A673 (cell line): ENCODE measurements at regions not wholly inside any gene's neighbourhood (a gene's known extent, or its start where the extent isn't known, plus 50 kb on each side); places are given as distances from the start of the nearest gene placed in this dataset.

ENCODE experiments used
- BruUV-seq: library from RNA; stranded (reverse); fragments of 400-500 nt; replicated peaks from 2 replicates; lab custom pipeline; 2021; lab: Mats Ljungman, UMichigan
- CTCF ChIA-PET: fragments of 300-600 bp; sonication (Branson Sonifier 250); formaldehyde crosslinking; loops from one replicate; lab custom pipeline; 2022; ENCODE audit warnings: antibody characterized with exemption; lab: Charles Lee
- POLR2A ChIA-PET: fragments of 300-600 bp; sonication (Branson Sonifier 250); formaldehyde crosslinking; loops from one replicate; lab custom pipeline; 2022; ENCODE audit warnings: antibody characterized with exemption; ENCODE audit not compliant: low non-redundant PET; lab: Charles Lee
- DNase-seq: peaks from one replicate; pipeline ENCODE4 v3.0.0-alpha.2; 2015; ENCODE audit warnings: low spot score
- H3K27ac ChIP-seq: fragments of 200-600 bp; sonication (generic); 2 replicates; pipeline ENCODE4 v1.5.1; 2016; ENCODE audit warnings: mixed run types, low read depth, mild to moderate bottlenecking, mixed read lengths, antibody characterized with exemption, low read length; ENCODE audit not compliant: poor library complexity, severe bottlenecking
- H3K27me3 ChIP-seq: fragments of 200-600 bp; sonication (generic); replicated peaks from 2 replicates; pipeline ENCODE4 v1.6.1; 2017; ENCODE audit warnings: mixed run types, low read depth, mild to moderate bottlenecking, mixed read lengths, antibody characterized with exemption, low read length; ENCODE audit not compliant: insufficient read depth, poor library complexity
- H3K36me3 ChIP-seq: fragments of 200-600 bp; sonication (generic); 2 replicates; pipeline ENCODE4 v1.6.1; 2016; ENCODE audit warnings: mixed run types, mild to moderate bottlenecking, mixed read lengths, antibody characterized with exemption, low read length; ENCODE audit not compliant: insufficient read depth, poor library complexity, severe bottlenecking
- H3K4me1 ChIP-seq: fragments of 200-600 bp; sonication (generic); 2 replicates; pipeline ENCODE4 v1.6.1; 2017; ENCODE audit warnings: mixed run types, mild to moderate bottlenecking, mixed read lengths, antibody characterized with exemption, low read length; ENCODE audit not compliant: insufficient read depth, poor library complexity, severe bottlenecking
- H3K4me3 ChIP-seq: fragments of 200-600 bp; sonication (generic); 2 replicates; pipeline ENCODE4 v1.5.1; 2016; ENCODE audit warnings: low read depth, mixed run types, mild to moderate bottlenecking, mixed read lengths, low read length; ENCODE audit not compliant: poor library complexity, severe bottlenecking
- H3K9me3 ChIP-seq: fragments of 200-600 bp; sonication (generic); 2 replicates; pipeline ENCODE4 v1.6.1; 2016; ENCODE audit warnings: mixed run types, low read depth, mild to moderate bottlenecking, mixed read lengths, antibody characterized with exemption, low read length; ENCODE audit not compliant: poor library complexity, severe bottlenecking
- EZH2 ChIP-seq: fragments of 200-600 bp; sonication (generic); IDR thresholded peaks from 2 replicates; pipeline ENCODE4 v1.6.1; 2017; ENCODE audit warnings: borderline replicate concordance, low read depth, mild to moderate bottlenecking, mixed read lengths, antibody characterized with exemption, low read length; ENCODE audit not compliant: poor library complexity, severe bottlenecking
- intact Hi-C: fragments of 100-400 bp; cut with micrococcal nuclease; formaldehyde crosslinking; loops from one replicate; pipeline ENCODE4 v1.10.0; 2022; ENCODE audit not compliant: unreplicated experiment
- TF ChIP-seq, protein P1 (sequence below): fragments of 300-800, 200-600 bp; sonication (generic); conservative IDR thresholded peaks from 2 replicates; pipeline ENCODE4 v1.5.1; 2017; ENCODE audit warnings: low read depth, mild to moderate bottlenecking, antibody characterized with exemption, low read length, moderate library complexity, mixed read lengths

DNA sequence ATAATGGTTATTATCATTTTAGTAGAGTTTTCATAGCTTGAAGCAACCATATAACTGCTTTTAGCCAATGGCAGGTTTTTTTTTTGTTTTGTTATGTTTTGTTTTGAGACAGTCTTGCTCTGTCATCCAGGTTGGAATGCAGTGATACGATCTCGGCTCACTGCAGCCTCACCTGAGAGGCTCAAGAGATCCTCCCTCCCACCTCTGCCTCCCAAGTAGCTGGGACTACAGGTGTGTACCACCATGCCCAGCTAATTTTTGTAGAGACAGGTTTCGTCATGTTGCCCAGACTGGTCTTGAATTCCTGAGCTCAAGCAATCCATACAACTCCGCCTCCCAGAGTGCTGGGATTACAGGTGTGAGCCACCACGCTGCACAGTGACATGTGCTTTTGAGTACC lies 117.5 kb upstream of the GAREM1 start:
- H3K27ac ChIP-seq = no peak overlapping the region
- H3K9me3 ChIP-seq = no peaks in the 10 kb centered on the region
- H3K27me3 ChIP-seq = no peaks in the 10 kb centered on the region
- no peak for DNase-seq
- CTCF ChIA-PET = no interaction called here
- no peaks in the 10 kb centered on the region for H3K4me1 ChIP-seq
- H3K4me3 ChIP-seq = no peak overlapping the region
- POLR2A ChIA-PET = no interaction called here
- no peak for TF ChIP-seq EZH2
- TF ChIP-seq, protein P1, sequence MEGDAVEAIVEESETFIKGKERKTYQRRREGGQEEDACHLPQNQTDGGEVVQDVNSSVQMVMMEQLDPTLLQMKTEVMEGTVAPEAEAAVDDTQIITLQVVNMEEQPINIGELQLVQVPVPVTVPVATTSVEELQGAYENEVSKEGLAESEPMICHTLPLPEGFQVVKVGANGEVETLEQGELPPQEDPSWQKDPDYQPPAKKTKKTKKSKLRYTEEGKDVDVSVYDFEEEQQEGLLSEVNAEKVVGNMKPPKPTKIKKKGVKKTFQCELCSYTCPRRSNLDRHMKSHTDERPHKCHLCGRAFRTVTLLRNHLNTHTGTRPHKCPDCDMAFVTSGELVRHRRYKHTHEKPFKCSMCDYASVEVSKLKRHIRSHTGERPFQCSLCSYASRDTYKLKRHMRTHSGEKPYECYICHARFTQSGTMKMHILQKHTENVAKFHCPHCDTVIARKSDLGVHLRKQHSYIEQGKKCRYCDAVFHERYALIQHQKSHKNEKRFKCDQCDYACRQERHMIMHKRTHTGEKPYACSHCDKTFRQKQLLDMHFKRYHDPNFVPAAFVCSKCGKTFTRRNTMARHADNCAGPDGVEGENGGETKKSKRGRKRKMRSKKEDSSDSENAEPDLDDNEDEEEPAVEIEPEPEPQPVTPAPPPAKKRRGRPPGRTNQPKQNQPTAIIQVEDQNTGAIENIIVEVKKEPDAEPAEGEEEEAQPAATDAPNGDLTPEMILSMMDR = no peak
- H3K36me3 ChIP-seq = no peaks in the 10 kb centered on the region
- intact Hi-C loops = no loop called here
- BruUV-seq = no TSS peak

DNA sequence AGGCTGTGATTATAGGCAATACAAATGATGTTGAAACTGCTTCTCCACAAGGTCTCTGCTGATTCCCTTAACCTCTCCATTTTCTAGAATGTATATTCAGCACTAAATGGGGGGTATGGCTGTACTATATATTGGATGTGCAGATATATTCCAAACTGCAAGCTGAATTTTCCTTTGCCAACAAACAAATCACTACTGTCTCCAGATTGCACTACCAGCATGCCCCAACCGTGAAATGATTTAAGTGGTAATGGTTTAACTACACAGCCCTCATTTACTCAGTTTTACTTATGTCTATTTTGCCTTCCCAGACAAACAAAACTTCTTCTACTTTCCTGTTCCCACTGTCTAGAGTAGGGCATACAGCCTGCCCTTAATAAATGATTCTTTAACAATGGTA lies 112.7 kb upstream of the GAREM1 start:
- ChIA-PET POLR2A (no interaction called here), CTCF (no interaction called here)
- H3K4me3 ChIP-seq = no peak overlapping the region
- intact Hi-C loops = no loop called here
- BruUV-seq = no TSS peak
- TF ChIP-seq EZH2 = no peak
- TF ChIP-seq, protein P1 = no peak
- no peaks in the 10 kb centered on the region for H3K9me3 ChIP-seq
- DNase-seq = no peak
- no peak overlapping the region for H3K27ac ChIP-seq
- no peaks in the 10 kb centered on the region for H3K4me1 ChIP-seq
- H3K36me3 ChIP-seq = no peaks in the 10 kb centered on the region
- H3K27me3 ChIP-seq = peaks cover 3% of the 10 kb centered on the region

DNA sequence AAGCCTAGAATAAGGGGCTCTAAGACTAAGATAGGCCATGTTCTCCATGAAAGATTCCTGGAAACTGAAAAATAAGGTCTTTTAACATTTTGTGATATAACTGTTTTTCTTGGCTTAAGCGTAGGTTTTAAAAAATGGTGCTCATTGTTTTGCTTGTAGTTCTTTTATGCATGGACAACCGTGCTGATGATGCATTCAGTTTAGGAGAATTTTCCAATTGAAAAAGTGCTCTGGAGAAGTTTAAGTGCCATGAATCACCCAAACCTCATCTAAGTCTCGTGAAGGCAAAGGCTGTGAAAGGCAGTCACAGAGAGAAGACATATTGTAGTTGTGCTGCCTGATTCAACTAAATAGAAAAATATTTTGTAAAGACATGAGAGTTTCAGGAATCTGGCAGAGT lies 111.8 kb upstream of the GAREM1 start:
- intact Hi-C loops = no loop called here
- Histone ChIP-seq H3K27ac (no peak overlapping the region), H3K4me1 (no peaks in the 10 kb centered on the region), H3K9me3 (no peaks in the 10 kb centered on the region), H3K27me3 (peaks cover 9% of the 10 kb centered on the region), H3K36me3 (no peaks in the 10 kb centered on the region), H3K4me3 (no peak overlapping the region)
- POLR2A ChIA-PET = no interaction called here
- DNase-seq = no peak
- BruUV-seq = no TSS peak
- CTCF ChIA-PET = no interaction called here
- TF ChIP-seq, protein P1 = no peak
- TF ChIP-seq EZH2 = no peak
